HEK293T (cell line): ENCODE measurements at regions not wholly inside any gene's neighbourhood (a gene's known extent, or its start where the extent isn't known, plus 50 kb on each side); places are given as distances from the start of the nearest gene placed in this dataset.

Source experiments
- CTCF ChIA-PET: fragments of 350-600 bp; formaldehyde crosslinking; extraction: SDS; loops from one replicate; lab custom pipeline; 2021; ENCODE audit warnings: antibody characterized with exemption, inconsistent platforms; lab: Yijun Ruan, JAX
- POLR2A ChIA-PET: fragments of 350-600 bp; formaldehyde crosslinking; extraction: SDS; loops from one replicate; lab custom pipeline; 2020; ENCODE audit warnings: antibody characterized with exemption, inconsistent platforms; lab: Yijun Ruan, JAX
- DNase-seq: peaks from one replicate; pipeline ENCODE4 v3.0.0; 2012; ENCODE audit warnings: mixed read lengths; ENCODE audit errors: extremely low spot score
- ARNT ChIP-seq: fragments of 450-650 bp; IDR thresholded peaks from 2 replicates; pipeline ENCODE4 v1.6.1; 2017; ENCODE audit warnings: mild to moderate bottlenecking
- BHLHE40 ChIP-seq: fragments of 450-650 bp; IDR thresholded peaks from 2 replicates; pipeline ENCODE4 v1.6.1; 2016; ENCODE audit warnings: mild to moderate bottlenecking, moderate library complexity, borderline replicate concordance
- CTBP1 ChIP-seq: fragments of 450-650 bp; IDR thresholded peaks from 2 replicates; pipeline ENCODE4 v1.6.1; 2016; ENCODE audit warnings: borderline replicate concordance
- ELF4 ChIP-seq: fragments of 450-650 bp; IDR thresholded peaks from 2 replicates; pipeline ENCODE4 v1.6.1; 2017; ENCODE audit warnings: antibody characterized with exemption
- FOXA1 ChIP-seq: fragments of 450-650 bp; IDR thresholded peaks from 2 replicates; pipeline ENCODE4 v1.6.1; 2016; ENCODE audit warnings: mild to moderate bottlenecking
- FOXK2 ChIP-seq: fragments of 450-650 bp; IDR thresholded peaks from 2 replicates; pipeline ENCODE4 v1.6.1; 2016; ENCODE audit warnings: mild to moderate bottlenecking
- FOXM1 ChIP-seq: fragments of 450-650 bp; IDR thresholded peaks from 2 replicates; pipeline ENCODE4 v1.6.1; 2017; ENCODE audit warnings: mild to moderate bottlenecking, borderline replicate concordance
- HDGF ChIP-seq: fragments of 450-650 bp; IDR thresholded peaks from 2 replicates; pipeline ENCODE4 v1.6.1; 2017; ENCODE audit warnings: antibody characterized with exemption, borderline replicate concordance
- L3MBTL2 ChIP-seq: fragments of 450-650 bp; conservative IDR thresholded peaks from 2 replicates; pipeline ENCODE4 v1.6.1; 2016; ENCODE audit warnings: mild to moderate bottlenecking
- LEF1 ChIP-seq: fragments of 450-650 bp; IDR thresholded peaks from 2 replicates; pipeline ENCODE4 v1.6.1; 2017; ENCODE audit warnings: mild to moderate bottlenecking, borderline replicate concordance
- NFRKB ChIP-seq: fragments of 450-650 bp; IDR thresholded peaks from 2 replicates; pipeline ENCODE4 v1.6.1; 2016; ENCODE audit warnings: mild to moderate bottlenecking, moderate library complexity
- PKNOX1 ChIP-seq: fragments of 450-650 bp; IDR thresholded peaks from 2 replicates; pipeline ENCODE4 v1.6.1; 2016
- SP1 ChIP-seq: fragments of 450-650 bp; IDR thresholded peaks from 2 replicates; pipeline ENCODE4 v1.6.1; 2017
- SUZ12 ChIP-seq: fragments of 450-650 bp; IDR thresholded peaks from 2 replicates; pipeline ENCODE4 v1.6.1; 2016; ENCODE audit warnings: mild to moderate bottlenecking
- TARDBP ChIP-seq: fragments of 450-650 bp; IDR thresholded peaks from 2 replicates; pipeline ENCODE4 v1.6.1; 2016
- ZNF384 ChIP-seq: fragments of 450-650 bp; IDR thresholded peaks from 2 replicates; pipeline ENCODE4 v1.6.1; 2016

GRCh38 chr6:37097335-37097734 is 72.6 kb upstream of the PIM1 start:
- CTCF ChIA-PET = no interaction called here

GRCh38 chr6:37099442-37099841 is 70.5 kb upstream of the PIM1 start:
- TF ChIP-seq SUZ12 = no peak
- TF ChIP-seq TARDBP = no peak
- no peak for TF ChIP-seq FOXK2
- no peak for TF ChIP-seq FOXM1
- TF ChIP-seq NFRKB = no peak
- no peak for TF ChIP-seq ELF4
- no peak for TF ChIP-seq CTBP1
- no peak for TF ChIP-seq HDGF
- no peak for TF ChIP-seq ZNF384
- TF ChIP-seq BHLHE40 = no peak
- no peak for TF ChIP-seq FOXA1
- no peak for TF ChIP-seq SP1
- no peak for TF ChIP-seq LEF1
- no peak for TF ChIP-seq PKNOX1
- TF ChIP-seq ARNT = no peak
- TF ChIP-seq L3MBTL2 = no peak
- ChIA-PET CTCF (no interaction called here), POLR2A (no interaction called here)
- no peak for DNase-seq

More at GRCh38 chr6:37097335-37097734, 72.6 kb upstream of the PIM1 start:
- POLR2A ChIA-PET = no interaction called here
- no peak for TF ChIP-seq NFRKB
- TF ChIP-seq BHLHE40 = no peak
- DNase-seq = no peak

- ChIA-PET CTCF (interaction anchor here (0.6 kb wide), 1 partner anchor 883 kb away, joined by 3 read pairs; no protein-coding TSS in a partner anchor), POLR2A (no interaction called here)
- no peak for DNase-seq
- TF ChIP-seq ARNT = no peak
- TF ChIP-seq FOXA1 = no peak
- TF ChIP-seq SP1 = no peak
Measured at GRCh38 chr6:37100745-37101144, 69.2 kb upstream of the PIM1 start.

- no peak for TF ChIP-seq SP1
- no peak for TF ChIP-seq FOXA1
- TF ChIP-seq ARNT = no peak
- POLR2A ChIA-PET = interaction anchor here (0.6 to 2.1 kb wide), 9 partner anchors 9 to 70 kb away, joined by 4 to 8 read pairs (median 6); partner anchors contain the start of gene PIM1
Measured at GRCh38 chr6:37101991-37102298, 68.0 kb upstream of the PIM1 start.

GRCh38 chr6:37102299-37103168 is 67.4 kb upstream of the PIM1 start:
- POLR2A ChIA-PET = interaction anchor here (0.6 to 2.1 kb wide), 11 partner anchors 8 to 69 kb away, joined by 3 to 8 read pairs (median 5); partner anchors contain the start of gene PIM1

More at GRCh38 chr6:37101991-37102298, 68.0 kb upstream of the PIM1 start:
- CTCF ChIA-PET = interaction anchor here (0.8 to 1.9 kb wide), 3 partner anchors 9 to 70 kb away, joined by 3 to 9 read pairs (median 3); no protein-coding TSS in a partner anchor
- DNase-seq = no peak

DNA sequence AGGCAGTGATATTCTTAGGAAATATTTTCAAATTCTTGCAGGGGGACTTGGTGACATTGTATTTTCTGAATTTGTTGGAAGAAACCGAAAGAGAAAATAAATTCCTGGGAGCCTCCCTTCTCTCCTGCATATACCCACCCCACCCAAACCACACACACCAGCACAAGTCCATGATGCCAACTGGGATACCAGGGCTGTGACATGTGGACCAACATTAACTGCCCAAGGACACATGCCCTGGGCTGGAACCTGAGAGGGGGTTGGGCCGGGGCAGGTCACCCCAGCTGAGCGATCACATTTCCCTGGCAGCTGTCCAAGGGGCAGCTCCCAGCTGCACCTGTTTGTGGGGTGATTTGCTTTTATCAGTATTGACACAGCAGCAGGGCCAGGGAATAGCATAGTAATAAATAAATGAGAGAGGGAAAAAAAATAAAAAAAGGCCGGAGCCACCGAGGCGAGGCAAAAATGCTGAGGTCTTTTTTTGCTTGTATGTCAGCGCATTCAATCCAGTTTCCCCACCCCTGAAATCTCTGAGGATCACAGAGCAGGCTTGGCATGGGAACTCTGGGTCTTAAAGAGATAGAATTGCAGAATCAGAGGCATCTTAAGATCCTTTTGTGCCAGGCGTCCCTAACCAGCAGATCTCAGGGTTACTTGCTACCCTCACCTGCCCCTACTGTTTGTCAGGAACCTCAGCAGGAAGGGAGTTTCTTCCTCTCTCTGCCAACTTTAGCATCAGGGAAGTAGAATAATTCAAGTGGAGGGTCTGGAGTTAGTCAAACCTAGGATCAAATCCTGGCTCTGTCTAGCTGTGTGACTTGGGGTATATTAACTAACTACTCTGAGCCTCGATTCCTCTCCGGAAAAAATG is 66.5 kb upstream of the PIM1 start:
- DNase-seq = no peak
- CTCF ChIA-PET = interaction anchor here (0.7 to 1.9 kb wide), 3 partner anchors 17 to 68 kb away, joined by 3 to 9 read pairs (median 5); no protein-coding TSS in a partner anchor
- POLR2A ChIA-PET = interaction anchor here (0.7 to 2.1 kb wide), 11 partner anchors 15 to 66 kb away, joined by 3 to 8 read pairs (median 5); partner anchors contain the start of gene PIM1
- TF ChIP-seq PKNOX1 = no peak
- TF ChIP-seq HDGF = no peak
- no peak for TF ChIP-seq SP1
- TF ChIP-seq BHLHE40 = no peak
- TF ChIP-seq TARDBP = no peak
- no peak for TF ChIP-seq CTBP1
- no peak for TF ChIP-seq SUZ12
- no peak for TF ChIP-seq ELF4
- TF ChIP-seq ARNT = no peak
- no peak for TF ChIP-seq FOXK2
- TF ChIP-seq LEF1 = no peak
- TF ChIP-seq L3MBTL2 = no peak
- no peak for TF ChIP-seq FOXA1
- TF ChIP-seq ZNF384 = no peak

More at GRCh38 chr6:37102299-37103168, 67.4 kb upstream of the PIM1 start:
- peak; percentile 52; the same call in 1 of the 2 replicates for TF ChIP-seq FOXM1
- TF ChIP-seq FOXK2 = no peak
- 0 out of 2 replicates have a peak, but pooled peaks have one; percentile 7 for TF ChIP-seq LEF1
- no peak for TF ChIP-seq TARDBP
- TF ChIP-seq SUZ12 = no peak
- CTCF ChIA-PET = interaction anchor here (0.7 to 1.9 kb wide), 4 partner anchors 8 to 69 kb away, joined by 3 to 9 read pairs (median 3); no protein-coding TSS in a partner anchor
- peak; percentile 69 for DNase-seq
